ENCODE measurements at regions not wholly inside any gene's neighbourhood (a gene's known extent, or its start where the extent isn't known, plus 50 kb on each side); places are given as distances from the start of the nearest gene placed in this dataset.
"Not testable (repeated sequence)": the region's sequence is repeated elsewhere in the genome, so short reads cannot be mapped to it uniquely, and the experiment has no call there.

GRCh38 chr22:25281675-25282345, 62.4 kb downstream of the CRYBB2 start:
- no peak for DNase-seq (ENCODE audit: low spot score)

- peak; percentile 6 for DNase-seq (ENCODE audit: low spot score)
Measured at GRCh38 chr22:25282346-25282670, 62.9 kb downstream of the CRYBB2 start.

- DNase-seq (ENCODE audit: low spot score), result peak; percentile 3
Measured at GRCh38 chr22:25282671-25283561, 63.5 kb downstream of the CRYBB2 start.

GRCh38 chr22:25288481-25288880, 69.0 kb downstream of the CRYBB2 start:
- DNase-seq (ENCODE audit: low spot score), result not testable (repeated sequence)

- not testable (repeated sequence) for DNase-seq (ENCODE audit: low spot score)
Measured at GRCh38 chr22:25301912-25302311, 82.5 kb downstream of the CRYBB2 start.

GRCh38 chr22:25309586-25309985, 90.1 kb downstream of the CRYBB2 start:
- not testable (repeated sequence) for DNase-seq (ENCODE audit: low spot score)

- not testable (repeated sequence) for DNase-seq (ENCODE audit: low spot score)
Measured at GRCh38 chr22:25311924-25312323, 92.5 kb downstream of the CRYBB2 start.

GRCh38 chr22:25318081-25318823, 98.8 kb downstream of the CRYBB2 start:
- DNase-seq (ENCODE audit: low spot score), result no peak

GRCh38 chr22:25327018-25327755, 107.7 kb downstream of the CRYBB2 start:
- DNase-seq (ENCODE audit: low spot score), result no peak

- no peak for DNase-seq (ENCODE audit: low spot score)
Measured at GRCh38 chr22:25331050-25331449, 111.6 kb downstream of the CRYBB2 start.

GRCh38 chr22:25331911-25332310, 112.5 kb downstream of the CRYBB2 start:
- DNase-seq (ENCODE audit: low spot score), result not testable (repeated sequence)

- DNase-seq (ENCODE audit: low spot score), result no peak
Measured at GRCh38 chr22:25332386-25332785, 112.9 kb downstream of the CRYBB2 start.

- no peak for DNase-seq (ENCODE audit: low spot score)
Measured at GRCh38 chr22:25334162-25334490, 114.7 kb downstream of the CRYBB2 start.

GRCh38 chr22:25334631-25335030, 115.2 kb downstream of the CRYBB2 start:
- not testable (repeated sequence) for DNase-seq (ENCODE audit: low spot score)

- not testable (repeated sequence) for DNase-seq (ENCODE audit: low spot score)
Measured at GRCh38 chr22:25335276-25335675, 115.8 kb downstream of the CRYBB2 start.

- not testable (repeated sequence) for DNase-seq (ENCODE audit: low spot score)
Measured at GRCh38 chr22:25340536-25340935, 121.1 kb downstream of the CRYBB2 start.

GRCh38 chr22:25344366-25344765, 124.9 kb downstream of the CRYBB2 start:
- not testable (repeated sequence) for DNase-seq (ENCODE audit: low spot score)

GRCh38 chr22:25346859-25347751, 127.7 kb downstream of the CRYBB2 start:
- DNase-seq (ENCODE audit: low spot score), result peak; percentile 8

- no peak for DNase-seq (ENCODE audit: low spot score)
Measured at GRCh38 chr22:25347752-25348102, 128.3 kb downstream of the CRYBB2 start.

GRCh38 chr22:25348391-25348790, 129.0 kb downstream of the CRYBB2 start:
- no peak for DNase-seq (ENCODE audit: low spot score)

- DNase-seq (ENCODE audit: low spot score), result not testable (repeated sequence)
Measured at GRCh38 chr22:25348996-25349395, 129.6 kb downstream of the CRYBB2 start.
